HepG2 (cell line): ENCODE measurements at regions not wholly inside any gene's neighbourhood (a gene's known extent, or its start where the extent isn't known, plus 50 kb on each side); places are given as distances from the start of the nearest gene placed in this dataset.

Experiments used
- CTCF ChIP-seq: sonication (generic); formaldehyde crosslinking; IDR thresholded peaks from 2 replicates; pipeline ENCODE4 v1.5.0; 2020; ENCODE audit warnings: mild to moderate bottlenecking, missing genetic modification reagents, moderate library complexity
- EP300 ChIP-seq, 3 experiments: sonication (generic) in 1 of 3; formaldehyde crosslinking in 1 of 3; IDR thresholded peaks; 2 replicates each; pipeline versions ENCODE4 v1.5.1 to v1.6.1; 2011 to 2020; ENCODE audit warnings: low read depth in 2 of 3, low read length in 2 of 3, borderline replicate concordance in 1 of 3, improper control_type of control experiment in 1 of 3, mild to moderate bottlenecking in 1 of 3, missing genetic modification reagents in 1 of 3, moderate library complexity in 1 of 3
- EZH2 ChIP-seq: conservative IDR thresholded peaks from 2 replicates; pipeline ENCODE4 v1.6.1; 2012; ENCODE audit warnings: mild to moderate bottlenecking, low read depth, low read length, moderate library complexity
- MAX ChIP-seq: IDR thresholded peaks from 2 replicates; pipeline ENCODE4 v1.6.1; 2012; ENCODE audit warnings: inconsistent platforms
- MZF1 ChIP-seq: sonication (generic); formaldehyde crosslinking; IDR thresholded peaks from 2 replicates; pipeline ENCODE4 v1.8.1; 2023; ENCODE audit warnings: mild to moderate bottlenecking, missing genetic modification reagents, borderline replicate concordance
- NCOR1 ChIP-seq: fragments of 200-600 bp; sonication (generic); IDR thresholded peaks from 2 replicates; pipeline ENCODE4 v1.7.0; 2017; ENCODE audit warnings: antibody characterized with exemption, low read length, borderline replicate concordance
- NFIC ChIP-seq: IDR thresholded peaks from 2 replicates; pipeline ENCODE4 v1.6.1; 2012; ENCODE audit warnings: mild to moderate bottlenecking, low read length, inconsistent platforms
- POLR2A ChIP-seq, 2 experiments: IDR thresholded peaks; 2 replicates each; pipeline ENCODE4 v1.6.1; 2011; ENCODE audit warnings: low read depth in 2 of 2, low read length in 2 of 2, mild to moderate bottlenecking in 1 of 2, moderate library complexity in 1 of 2; ENCODE audit not compliant: insufficient read depth in 1 of 2
- SP4 ChIP-seq: sonication (generic); formaldehyde crosslinking; IDR thresholded peaks from 2 replicates; pipeline ENCODE4 v1.8.1; 2023; ENCODE audit warnings: mild to moderate bottlenecking, missing genetic modification reagents
- TEAD3 ChIP-seq: optimal IDR thresholded peaks from 2 replicates; pipeline ENCODE3; 2016; ENCODE audit warnings: borderline replicate concordance
- ZFP36 ChIP-seq: fragments of 150-350 bp; IDR thresholded peaks from 2 replicates; pipeline ENCODE4 v1.6.1; 2018; ENCODE audit warnings: borderline replicate concordance, low read length, low read depth; ENCODE audit not compliant: partially characterized antibody
- ZNF281 ChIP-seq: sonication (generic); formaldehyde crosslinking; IDR thresholded peaks from 2 replicates; pipeline ENCODE4 v1.4.0; 2020; ENCODE audit warnings: missing genetic modification reagents, borderline replicate concordance
- ZNF446 ChIP-seq: sonication (generic); formaldehyde crosslinking; IDR thresholded peaks from 2 replicates; pipeline ENCODE4 v1.5.0; 2020; ENCODE audit warnings: mild to moderate bottlenecking, missing genetic modification reagents
- ZNF792 ChIP-seq: IDR thresholded peaks from 2 replicates; pipeline ENCODE4 v1.6.1; 2016

GRCh38 chr1:173405834-173406233, 71.3 kb upstream of the PRDX6 start:
- TF ChIP-seq ZNF281 (CRISPR knock-in tag), result no peak
- TF ChIP-seq MZF1, result no peak
- no peak for TF ChIP-seq ZFP36
- no peak for TF ChIP-seq ZNF792 (CRISPR knock-in tag)
- no peak for TF ChIP-seq NCOR1
- no peak for TF ChIP-seq EP300 (IDR thresholded peaks at IDR 0.05; ENCODE audit: low read depth in 2 of 2, low read length in 2 of 2)
- TF ChIP-seq EP300 (CRISPR knock-in tag; IDR thresholded peaks at IDR 0.05; ENCODE audit: borderline replicate concordance), result no peak
- no peak for TF ChIP-seq TEAD3
- no peak for TF ChIP-seq CTCF (CRISPR knock-in tag)
- TF ChIP-seq ZNF446, result no peak
- no peak for TF ChIP-seq NFIC
- no peak for TF ChIP-seq POLR2A (IDR thresholded peaks at IDR 0.05; ENCODE audit: insufficient read depth in 1 of 2, low read depth in 2 of 2, low read length in 2 of 2)
- TF ChIP-seq EZH2, result no peak
- TF ChIP-seq SP4 (CRISPR knock-in tag), result no peak
- TF ChIP-seq MAX, result no peak
